ENCODE measurements at regions not wholly inside any gene's neighbourhood (a gene's known extent, or its start where the extent isn't known, plus 50 kb on each side); places are given as distances from the start of the nearest gene placed in this dataset.

DNA sequence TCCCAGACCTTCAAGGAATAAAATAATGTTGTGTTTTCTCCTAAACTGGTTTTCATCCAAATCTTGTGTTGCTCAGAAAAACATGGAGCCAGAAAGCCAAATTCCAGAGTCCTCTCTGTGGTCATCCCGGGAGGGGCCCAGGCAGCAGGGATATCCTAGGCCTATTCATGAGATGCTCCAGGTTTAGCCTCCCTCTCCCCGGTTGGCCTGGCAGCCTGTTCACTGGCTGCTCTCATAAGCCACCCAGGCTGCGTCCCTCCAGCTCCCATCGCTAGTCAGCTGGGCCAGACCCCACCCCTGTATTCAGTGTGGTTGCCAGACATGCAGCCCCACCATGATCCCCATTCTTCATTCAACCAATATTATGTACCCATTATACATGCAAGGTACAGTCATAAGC, 113.4 kb upstream of the F3 start:
- H3K4me3 ChIP-seq (ENCODE audit: low read length) = no peak overlapping the region

DNA sequence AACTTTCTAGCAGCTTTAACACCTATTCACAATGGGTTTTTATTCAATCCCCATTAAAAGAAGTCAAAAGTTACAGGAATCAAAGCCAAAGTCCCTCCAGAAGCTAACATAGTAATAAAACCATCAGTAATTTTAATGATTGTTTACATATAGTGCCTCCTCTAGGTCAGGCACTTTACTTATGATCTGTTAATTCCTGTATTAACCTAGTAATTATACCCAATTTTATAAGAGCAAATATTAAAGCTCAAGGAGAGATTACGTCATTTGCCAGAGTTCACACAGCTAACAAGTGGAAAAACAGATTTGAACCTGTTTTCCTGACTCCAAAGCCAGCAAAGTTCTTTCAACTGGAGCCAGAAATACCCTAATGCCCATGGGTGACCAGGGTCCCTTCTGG, 112.9 kb upstream of the F3 start:
- H3K4me3 ChIP-seq (ENCODE audit: low read length) = no peak overlapping the region
- no peak for DNase-seq (ENCODE audit: low read depth, low spot score)

More for the DNA sequence above, 113.4 kb upstream of the F3 start:
- no peak for DNase-seq (ENCODE audit: low read depth, low spot score)

DNA sequence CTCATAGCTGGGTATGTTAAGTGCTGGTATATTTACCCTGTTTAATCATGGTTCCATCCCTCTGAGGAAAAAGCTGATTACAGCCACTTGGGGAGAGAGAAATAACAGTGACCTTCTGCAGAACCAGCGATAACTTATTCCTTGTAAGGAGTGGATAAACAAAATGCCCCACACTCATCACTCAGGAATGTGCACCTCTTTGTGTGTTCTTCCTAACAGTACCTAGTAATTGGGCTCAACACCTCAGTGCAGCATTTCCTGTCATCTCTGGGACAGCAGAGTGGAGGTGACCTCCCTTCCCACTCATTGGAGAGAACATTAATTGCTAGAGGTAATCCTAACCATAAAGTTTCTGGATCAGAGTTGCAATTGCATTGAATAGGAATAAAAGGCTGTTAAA, 112.5 kb upstream of the F3 start:
- H3K4me3 ChIP-seq (ENCODE audit: low read length) = no peak overlapping the region
- no peak for DNase-seq (ENCODE audit: low read depth, low spot score)

DNA sequence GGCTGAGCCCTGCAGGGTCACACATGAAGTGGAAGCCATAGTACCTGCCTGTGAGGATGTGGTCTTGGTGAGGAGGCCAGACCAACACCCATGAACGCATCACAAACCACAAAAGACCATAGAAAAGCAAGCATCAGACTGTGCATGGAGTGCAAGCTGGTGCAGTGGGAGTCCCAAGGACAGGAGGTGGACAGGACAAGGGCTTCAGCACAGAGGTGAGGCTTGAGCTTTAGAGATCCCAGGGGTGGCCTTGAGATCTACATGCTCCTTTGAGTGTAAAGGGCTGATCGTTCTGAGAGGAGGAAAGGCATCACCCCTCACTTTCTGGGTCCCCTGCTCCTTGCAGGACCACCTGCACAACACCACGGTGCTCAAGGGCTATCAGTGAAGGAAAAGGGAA, 111.9 kb upstream of the F3 start:
- no peak overlapping the region for H3K4me3 ChIP-seq (ENCODE audit: low read length)
- DNase-seq (ENCODE audit: low read depth, low spot score) = no peak

DNA sequence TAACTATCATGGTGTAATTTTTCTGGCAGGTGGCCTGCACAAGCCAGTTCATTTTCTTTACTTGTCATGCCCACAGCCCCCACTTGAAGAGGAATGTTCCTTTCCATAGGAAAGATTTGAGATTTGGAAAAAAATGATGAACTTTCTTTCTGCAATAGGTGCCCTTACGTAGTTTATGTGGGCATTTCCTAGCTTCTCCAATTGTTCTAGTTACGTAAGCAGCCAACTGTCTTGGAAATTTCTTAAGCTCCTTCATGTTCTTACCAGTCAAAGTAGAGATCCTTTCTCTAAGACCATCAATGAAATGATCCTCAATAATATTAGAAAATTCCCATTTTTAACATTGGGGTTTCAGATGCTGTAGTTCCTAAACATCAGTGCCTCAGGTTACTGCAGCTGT, 109.5 kb upstream of the F3 start:
- H3K4me3 ChIP-seq (ENCODE audit: low read length) = no peak overlapping the region
- DNase-seq (ENCODE audit: low read depth, low spot score) = no peak

DNA sequence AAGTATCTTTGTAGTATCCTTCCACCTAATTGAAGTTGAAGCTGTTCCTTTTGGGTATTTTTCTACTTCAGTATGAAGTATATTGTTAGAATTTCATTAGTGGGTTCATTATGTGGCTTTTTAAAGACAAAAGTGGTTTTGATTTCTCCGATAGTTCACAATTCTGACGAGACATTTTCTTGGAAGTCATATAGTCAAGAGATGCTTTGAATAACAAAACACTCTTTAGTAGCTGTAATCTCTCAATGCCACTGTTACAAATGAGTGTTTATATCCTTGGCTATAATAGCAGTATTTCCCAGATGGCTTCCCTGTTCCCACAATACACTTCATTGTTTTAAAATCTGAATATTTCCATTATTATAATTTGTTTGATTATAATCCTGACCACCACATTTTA, 108.7 kb upstream of the F3 start:
- DNase-seq (ENCODE audit: low read depth, low spot score) = no peak
- H3K4me3 ChIP-seq (ENCODE audit: low read length) = no peak overlapping the region

DNA sequence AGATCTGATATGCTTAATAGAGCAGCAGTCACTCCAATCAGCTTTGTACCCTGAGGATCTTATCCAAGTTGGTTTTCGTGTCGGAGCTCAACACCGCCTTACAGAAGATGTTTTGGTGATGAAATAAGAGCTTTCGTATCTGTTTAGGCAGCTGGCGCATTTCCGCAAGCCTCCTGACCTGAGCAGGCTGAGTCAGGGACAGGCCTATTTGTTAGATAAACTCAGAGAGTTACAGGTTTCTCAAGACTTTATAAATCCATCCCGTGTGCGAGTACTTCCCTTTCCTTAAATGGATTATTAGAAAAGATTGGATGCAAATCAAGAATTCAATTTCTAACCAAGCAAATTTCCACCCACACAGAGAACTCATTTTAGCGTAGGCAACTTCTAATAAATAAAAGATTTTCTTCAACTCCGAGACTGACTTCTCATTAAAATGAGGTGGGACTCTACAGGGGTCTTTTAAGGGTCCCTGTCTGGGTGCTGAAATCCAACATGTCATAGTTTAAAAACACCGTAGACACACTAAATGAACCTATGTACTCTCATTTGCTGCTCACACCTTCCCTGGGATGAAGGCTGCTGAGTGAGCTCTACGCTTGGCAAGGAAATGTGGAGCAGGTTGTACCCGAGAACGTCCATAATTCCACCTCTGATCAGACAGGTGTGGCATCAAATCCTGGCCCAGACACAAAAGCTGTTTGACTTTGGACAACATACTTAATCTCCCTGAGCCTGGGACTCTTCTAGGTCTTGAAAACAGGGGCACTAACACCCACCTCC, 106.9 kb upstream of the F3 start:
- no peak overlapping the region for H3K4me3 ChIP-seq (ENCODE audit: low read length)
- DNase-seq (ENCODE audit: low read depth, low spot score) = no peak

DNA sequence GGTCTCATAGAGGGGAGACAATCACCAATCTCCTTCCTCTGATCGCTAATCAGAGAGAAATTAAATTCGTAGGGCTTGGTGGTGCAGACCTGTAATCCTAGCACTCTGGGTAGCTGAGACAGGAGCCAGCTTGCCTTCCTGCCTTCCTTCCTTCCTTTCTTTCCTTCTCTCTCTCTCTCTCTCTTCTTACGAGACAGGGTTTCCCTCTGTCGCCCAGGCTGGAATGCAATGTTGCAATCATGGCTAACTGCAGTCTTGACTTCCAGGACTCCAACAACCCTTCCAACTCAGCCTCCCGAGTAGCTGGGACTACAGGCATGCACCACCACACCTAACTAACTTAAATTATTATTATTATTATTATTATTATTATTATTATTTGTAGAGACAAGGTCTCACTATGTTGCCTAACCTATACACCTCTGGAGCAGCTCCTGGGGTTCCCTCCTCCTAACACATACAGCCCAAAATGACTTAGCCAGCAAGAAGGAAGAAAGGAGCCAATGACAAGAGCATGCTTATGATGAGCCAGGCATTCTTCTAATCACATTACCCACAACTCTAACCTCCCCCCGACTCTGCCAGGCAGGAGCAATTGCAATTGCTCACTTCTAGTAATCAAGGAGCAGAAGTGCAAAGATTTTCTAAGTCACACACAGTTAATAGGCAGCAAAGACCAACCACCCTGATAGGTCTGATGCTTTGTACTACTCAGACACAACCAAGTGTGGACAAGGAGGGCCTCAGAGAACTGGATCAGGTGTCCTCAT, 105.4 kb upstream of the F3 start:
- no peak overlapping the region for H3K4me3 ChIP-seq (ENCODE audit: low read length)
- DNase-seq (ENCODE audit: low read depth, low spot score) = no peak

DNA sequence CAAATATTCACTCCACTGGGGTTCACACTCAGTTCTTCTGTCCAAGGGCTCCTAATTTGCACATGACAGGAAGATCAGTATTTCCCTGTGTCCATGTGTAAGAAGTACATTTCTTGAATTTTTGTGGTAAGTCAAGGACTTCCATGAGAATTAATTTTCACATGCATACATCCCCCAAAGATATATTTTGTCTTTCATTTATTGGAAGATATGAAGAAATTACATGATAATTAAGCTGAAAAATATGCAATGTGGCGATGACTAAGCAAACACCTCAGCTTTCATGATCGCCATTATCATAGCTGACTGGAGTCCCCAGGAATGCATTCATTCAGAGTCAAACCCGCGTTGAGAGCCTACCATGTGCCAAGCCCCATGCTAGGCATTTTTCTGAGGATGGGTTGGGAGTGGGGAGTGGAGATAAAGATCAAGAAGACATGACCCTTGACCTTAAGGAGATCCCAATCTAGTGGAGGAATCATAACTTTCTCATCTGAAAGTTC, 104.6 kb upstream of the F3 start:
- H3K4me3 ChIP-seq (ENCODE audit: low read length) = no peak overlapping the region
- no peak for DNase-seq (ENCODE audit: low read depth, low spot score)

DNA sequence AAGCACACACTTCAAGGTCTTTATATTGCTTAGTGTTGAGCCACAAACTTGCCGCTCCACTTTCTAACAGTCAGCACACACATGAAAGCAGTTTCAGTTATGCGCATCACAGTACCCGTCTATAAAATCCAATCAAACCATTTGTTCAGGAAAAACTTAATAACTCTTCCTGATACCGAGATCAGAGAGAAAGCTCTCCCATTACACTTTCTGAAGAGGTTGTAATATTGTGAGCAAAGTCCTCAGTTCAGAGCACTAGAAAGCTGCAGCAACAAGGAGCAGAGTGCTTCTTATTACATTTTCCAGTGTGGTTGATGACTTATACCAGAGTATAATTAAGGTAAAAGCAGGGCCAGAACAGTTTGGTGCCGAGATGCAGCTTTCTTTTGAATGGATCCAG, 102.8 kb upstream of the F3 start:
- no peak overlapping the region for H3K4me3 ChIP-seq (ENCODE audit: low read length)
- no peak for DNase-seq (ENCODE audit: low read depth, low spot score)

DNA sequence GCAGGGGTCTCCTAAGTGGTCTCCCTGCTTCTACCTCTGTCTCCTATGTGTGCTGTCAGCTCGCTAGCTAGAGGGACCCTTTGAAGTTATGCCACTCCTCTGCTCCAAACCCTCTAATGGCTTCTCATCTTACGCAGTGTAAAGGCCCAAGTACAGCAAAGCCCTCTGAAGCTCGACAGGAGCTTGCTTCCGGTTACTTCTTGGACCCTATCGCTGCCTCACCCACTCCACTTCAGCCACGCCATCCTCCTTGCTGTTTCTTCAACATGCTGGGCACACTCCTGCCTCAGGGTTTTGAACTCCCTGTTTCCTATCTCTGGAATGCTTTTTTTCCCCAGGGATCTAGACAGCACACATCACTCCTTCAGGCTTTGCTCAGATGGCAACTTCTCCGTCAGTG, 102.3 kb upstream of the F3 start:
- no peak for DNase-seq (ENCODE audit: low read depth, low spot score)
- H3K4me3 ChIP-seq (ENCODE audit: low read length) = no peak overlapping the region

DNA sequence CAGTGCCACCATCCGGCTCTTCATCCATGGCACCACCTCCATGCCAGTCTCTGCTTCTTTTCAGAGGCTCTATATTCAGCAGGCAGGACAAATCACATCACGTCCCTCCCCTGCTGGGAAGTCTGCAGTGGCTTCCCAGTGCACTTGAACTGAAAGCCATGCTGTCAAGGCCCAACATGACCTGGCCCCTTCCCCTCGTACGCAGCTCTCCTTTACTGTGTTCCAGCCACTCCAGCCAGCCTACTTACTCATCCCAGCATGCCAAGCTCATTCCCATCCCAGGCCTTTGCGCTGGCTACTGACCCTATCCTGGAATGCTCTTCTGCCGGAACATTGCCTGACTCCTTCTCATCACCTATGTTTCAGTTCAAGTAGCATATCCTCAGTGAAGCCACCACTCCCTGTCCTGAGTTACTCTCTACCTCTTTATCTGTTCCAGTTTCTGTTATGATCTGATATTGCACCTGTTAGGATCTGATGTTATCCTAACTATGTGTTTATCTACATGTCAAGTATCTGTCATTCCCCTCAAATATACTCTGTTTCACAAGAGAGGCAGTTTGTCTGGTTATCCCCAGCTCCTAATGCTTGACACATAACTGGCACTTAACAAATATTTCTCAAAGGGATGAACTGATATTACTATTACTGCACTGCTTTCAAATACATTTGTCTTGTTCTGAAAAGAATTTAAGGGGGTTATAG, 101.2 kb upstream of the F3 start:
- DNase-seq (ENCODE audit: low read depth, low spot score) = no peak
- H3K4me3 ChIP-seq (ENCODE audit: low read length) = no peak overlapping the region

DNA sequence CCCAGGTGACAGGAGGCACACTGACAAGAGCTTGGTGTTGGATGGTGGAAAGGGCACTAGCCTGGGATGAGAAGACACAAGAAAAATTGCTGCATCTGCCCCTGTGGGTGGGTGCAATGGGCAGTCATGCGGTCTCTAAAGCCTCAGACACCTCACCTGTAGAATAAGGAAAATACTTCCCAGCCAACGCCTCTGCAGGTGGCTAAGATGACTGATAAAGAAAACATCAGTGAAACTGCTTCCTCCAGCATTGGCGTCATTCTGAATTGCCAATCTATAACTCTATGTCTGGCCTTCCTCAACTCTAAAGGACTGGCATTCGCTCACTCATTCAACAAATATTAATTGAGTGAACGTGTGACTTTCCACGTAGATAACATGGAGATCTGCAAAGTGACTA, 100.4 kb upstream of the F3 start:
- DNase-seq (ENCODE audit: low read depth, low spot score) = no peak
- H3K4me3 ChIP-seq (ENCODE audit: low read length) = no peak overlapping the region

DNA sequence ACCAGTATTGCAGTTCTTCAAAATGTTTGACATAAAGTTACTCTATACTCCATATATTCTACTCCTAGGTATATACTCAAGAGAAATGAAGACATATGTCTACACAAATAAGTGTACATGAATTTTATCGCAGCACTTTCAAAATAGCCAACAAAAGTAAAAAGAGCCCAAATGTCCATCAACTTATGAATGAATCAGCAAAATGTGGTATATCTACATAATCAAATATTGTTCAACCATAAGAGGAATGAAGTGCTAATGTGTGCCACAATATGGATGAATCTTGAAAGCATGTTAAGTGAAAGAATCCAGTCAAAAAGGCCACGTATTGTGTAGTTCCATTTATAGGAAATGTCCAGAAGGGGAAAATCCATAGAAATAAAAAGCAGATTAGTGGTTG, 98.6 kb upstream of the F3 start:
- DNase-seq (ENCODE audit: low read depth, low spot score) = no peak
- no peak overlapping the region for H3K4me3 ChIP-seq (ENCODE audit: low read length)

DNA sequence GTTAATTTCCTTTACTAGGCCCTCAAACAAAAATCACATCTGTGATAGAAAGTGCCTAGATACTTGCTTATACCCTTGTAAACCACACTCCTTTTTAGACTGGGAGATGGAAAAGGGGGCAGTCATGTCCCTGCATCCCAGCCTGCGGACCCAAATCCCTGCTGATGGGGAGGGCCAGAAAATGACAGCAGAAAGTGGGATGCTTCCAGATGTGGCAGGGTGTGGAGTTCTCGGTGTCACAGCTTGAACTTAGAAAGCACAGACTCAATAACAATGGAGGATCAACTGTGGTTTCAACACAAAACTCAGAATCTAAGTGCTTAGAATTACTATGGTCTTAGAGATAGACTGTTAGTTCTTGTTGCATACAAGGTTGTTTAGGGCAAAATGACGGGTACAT, 95.6 kb upstream of the F3 start:
- DNase-seq (ENCODE audit: low read depth, low spot score) = no peak
- no peak overlapping the region for H3K4me3 ChIP-seq (ENCODE audit: low read length)

DNA sequence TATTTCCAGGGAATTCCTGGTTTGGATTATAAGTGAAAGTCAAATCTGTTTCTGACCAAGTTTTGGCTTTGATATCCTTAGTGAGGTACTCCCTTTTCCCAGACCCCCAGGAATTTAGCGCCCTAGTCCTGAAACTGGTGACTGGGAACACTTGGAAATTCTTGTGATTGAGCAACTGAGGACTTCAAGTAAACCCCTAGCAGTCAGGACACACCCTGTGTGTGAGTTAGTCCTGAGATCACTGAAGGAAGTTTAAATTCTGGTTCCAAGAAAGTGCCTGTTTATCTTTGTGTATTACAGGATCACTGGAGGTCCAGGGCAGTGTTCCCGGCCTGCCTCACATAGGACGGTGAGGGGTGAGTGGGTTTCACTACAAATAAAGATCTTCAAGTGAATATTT, 95.1 kb upstream of the F3 start:
- H3K4me3 ChIP-seq (ENCODE audit: low read length) = no peak overlapping the region
- DNase-seq (ENCODE audit: low read depth, low spot score) = no peak

DNA sequence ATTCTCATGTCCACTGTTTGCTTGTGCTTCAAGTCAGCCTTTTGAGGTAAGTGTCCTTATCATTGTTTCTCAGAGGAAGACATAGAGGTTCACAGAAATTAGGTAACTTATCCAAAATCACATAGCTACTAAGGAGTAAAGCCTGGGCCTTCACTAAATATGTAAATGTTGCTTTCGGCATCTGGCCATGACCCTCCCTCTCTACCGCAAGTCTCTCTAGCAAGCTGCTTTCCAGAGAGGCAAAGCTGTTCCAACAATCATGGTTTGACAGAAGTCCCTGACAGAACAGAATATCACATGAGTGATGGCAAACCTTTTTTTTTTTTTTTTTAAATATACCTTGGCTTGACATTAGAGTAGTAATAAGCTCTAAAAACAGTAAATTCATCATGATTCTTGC, 94.5 kb upstream of the F3 start:
- no peak overlapping the region for H3K4me3 ChIP-seq (ENCODE audit: low read length)
- no peak for DNase-seq (ENCODE audit: low read depth, low spot score)

DNA sequence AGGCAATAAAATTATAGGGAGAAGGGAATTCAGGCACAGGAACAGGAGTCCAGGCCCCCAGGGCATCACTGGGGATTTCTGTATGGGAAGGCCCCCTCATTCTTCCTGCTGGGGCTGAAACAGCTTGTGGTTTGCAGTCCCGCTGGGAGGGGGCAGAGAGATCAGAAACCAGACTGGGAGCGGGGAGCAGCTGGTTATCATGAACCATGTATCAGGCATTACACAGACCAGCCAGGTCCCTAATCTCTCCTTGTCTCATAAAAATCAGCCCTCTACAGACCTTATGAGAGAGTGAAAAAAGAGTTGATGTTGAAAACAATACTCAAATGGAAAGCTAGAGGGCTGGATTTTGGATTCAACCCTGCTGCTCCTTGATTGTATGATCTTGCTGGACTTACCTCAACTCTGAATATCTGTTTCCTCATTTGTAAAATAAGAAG, 93.4 kb upstream of the F3 start:
- no peak for DNase-seq (ENCODE audit: low read depth, low spot score)
- no peak overlapping the region for H3K4me3 ChIP-seq (ENCODE audit: low read length)

DNA sequence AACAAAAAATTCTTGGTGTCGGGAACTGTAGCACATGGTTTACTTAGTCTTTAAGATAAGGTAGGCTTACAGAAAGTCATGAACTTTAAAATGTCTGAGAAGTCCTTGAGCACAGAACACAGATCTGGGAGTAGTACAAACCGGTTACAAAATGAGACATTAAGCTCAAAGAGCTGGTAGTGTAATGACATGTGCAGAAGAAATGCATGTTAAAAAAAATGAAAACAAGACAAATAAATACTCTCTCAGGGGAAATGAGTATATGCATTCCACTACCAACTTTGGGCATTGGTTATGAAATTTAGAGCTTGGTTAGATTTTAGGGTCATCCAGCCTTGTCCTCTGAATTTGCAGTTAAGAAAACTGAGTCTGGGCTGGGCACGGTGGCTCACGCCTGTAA, 91.5 kb upstream of the F3 start:
- no peak for DNase-seq (ENCODE audit: low read depth, low spot score)
- no peak overlapping the region for H3K4me3 ChIP-seq (ENCODE audit: low read length)
